Esophagus squamous epithelium (tissue), 4 donors: ENCODE measurements at regions not wholly inside any gene's neighbourhood (a gene's known extent, or its start where the extent isn't known, plus 50 kb on each side); places are given as distances from the start of the nearest gene placed in this dataset.

ENCODE experiments used
- CTCF ChIP-seq, 6 experiments: fragments of 450-650 bp in 4 of 6; fragments of 200-600 bp in 2 of 6; sonication (generic) in 2 of 6; IDR thresholded peaks; one replicate each; pipeline ENCODE4 v1.5.1; 2016 to 2019; ENCODE audit warnings: antibody characterized with exemption in 6 of 6, mild to moderate bottlenecking in 4 of 6, moderate library complexity in 4 of 6
- POLR2A ChIP-seq, 4 donors: fragments of 450-650 bp; IDR thresholded peaks; one replicate each; pipeline ENCODE4 v1.6.1; 2017; ENCODE audit warnings: antibody characterized with exemption in 4 of 4, mild to moderate bottlenecking in 4 of 4, moderate library complexity in 3 of 4

GRCh38 chr16:24677388-24677787, 52.1 kb upstream of the TNRC6A start:
- TF ChIP-seq CTCF (IDR thresholded peaks at IDR 0.05) (no peak), POLR2A (IDR thresholded peaks at IDR 0.05) (no peak)
